HEK293 (cell line): ENCODE measurements at regions not wholly inside any gene's neighbourhood (a gene's known extent, or its start where the extent isn't known, plus 50 kb on each side); places are given as distances from the start of the nearest gene placed in this dataset.

ENCODE experiments used
- CTCF ChIP-seq: fragments of 450-650 bp; formaldehyde crosslinking; IDR thresholded peaks from 2 replicates; pipeline ENCODE4 v1.5.1; 2016; ENCODE audit warnings: missing biosample characterization, missing genetic modification characterization
- GLI4 ChIP-seq: fragments of 450-650 bp; formaldehyde crosslinking; IDR thresholded peaks from 2 replicates; pipeline ENCODE4 v1.5.1; 2016; ENCODE audit warnings: missing biosample characterization, missing genetic modification characterization
- ZNF274 ChIP-seq, 2 experiments: fragments of 200-500 bp in 1 of 2; fragments of 450-650 bp in 1 of 2; sonication (Bioruptor generic) in 1 of 2; formaldehyde crosslinking in 1 of 2; IDR thresholded peaks; 2 replicates each; pipeline versions ENCODE4 v1.5.1 to v1.6.1; 2014 to 2016; ENCODE audit warnings: borderline replicate concordance in 1 of 2, inconsistent platforms in 1 of 2, low read length in 1 of 2, missing biosample characterization in 1 of 2, missing genetic modification characterization in 1 of 2
- ZNF555 ChIP-seq: fragments of 450-650 bp; formaldehyde crosslinking; conservative IDR thresholded peaks from 2 replicates; pipeline ENCODE4 v1.5.1; 2017; ENCODE audit warnings: missing biosample characterization, mild to moderate bottlenecking, missing genetic modification characterization, inconsistent platforms
- ZNF580 ChIP-seq: fragments of 450-650 bp; formaldehyde crosslinking; IDR thresholded peaks from 2 replicates; pipeline ENCODE4 v1.5.1; 2016; ENCODE audit warnings: missing biosample characterization, missing genetic modification characterization
- ZNF645 ChIP-seq: fragments of 450-650 bp; formaldehyde crosslinking; IDR thresholded peaks from 2 replicates; pipeline ENCODE4; 2016; ENCODE audit warnings: missing biosample characterization, missing genetic modification characterization
- ZNF707 ChIP-seq: fragments of 450-650 bp; formaldehyde crosslinking; IDR thresholded peaks from 2 replicates; pipeline ENCODE4 v1.5.1; 2016; ENCODE audit warnings: missing biosample characterization, missing genetic modification characterization
- ZNF785 ChIP-seq: fragments of 450-650 bp; formaldehyde crosslinking; IDR thresholded peaks from 2 replicates; pipeline ENCODE4 v1.5.1; 2016; ENCODE audit warnings: missing biosample characterization, missing genetic modification characterization
- TF ChIP-seq, protein P1 (sequence below): fragments of 450-650 bp; formaldehyde crosslinking; IDR thresholded peaks from 2 replicates; pipeline ENCODE4 v1.5.1; 2016; ENCODE audit warnings: missing biosample characterization, missing genetic modification characterization

GRCh38 chr4:26001816-26002215, 87.8 kb downstream of the SMIM20 start:
- TF ChIP-seq CTCF (tag by site-specific recombination) (no peak), ZNF580 (no peak), ZNF707 (no peak), ZNF274 (IDR thresholded peaks at IDR 0.05; ENCODE audit: low read length) (no peak), ZNF274 (tag by site-specific recombination; IDR thresholded peaks at IDR 0.05; ENCODE audit: borderline replicate concordance) (no peak), ZNF555 (tag by site-specific recombination) (no peak), ZNF785 (tag by site-specific recombination) (no peak), ZNF645 (tag by site-specific recombination) (no peak), GLI4 (no peak)
- TF ChIP-seq, protein P1, sequence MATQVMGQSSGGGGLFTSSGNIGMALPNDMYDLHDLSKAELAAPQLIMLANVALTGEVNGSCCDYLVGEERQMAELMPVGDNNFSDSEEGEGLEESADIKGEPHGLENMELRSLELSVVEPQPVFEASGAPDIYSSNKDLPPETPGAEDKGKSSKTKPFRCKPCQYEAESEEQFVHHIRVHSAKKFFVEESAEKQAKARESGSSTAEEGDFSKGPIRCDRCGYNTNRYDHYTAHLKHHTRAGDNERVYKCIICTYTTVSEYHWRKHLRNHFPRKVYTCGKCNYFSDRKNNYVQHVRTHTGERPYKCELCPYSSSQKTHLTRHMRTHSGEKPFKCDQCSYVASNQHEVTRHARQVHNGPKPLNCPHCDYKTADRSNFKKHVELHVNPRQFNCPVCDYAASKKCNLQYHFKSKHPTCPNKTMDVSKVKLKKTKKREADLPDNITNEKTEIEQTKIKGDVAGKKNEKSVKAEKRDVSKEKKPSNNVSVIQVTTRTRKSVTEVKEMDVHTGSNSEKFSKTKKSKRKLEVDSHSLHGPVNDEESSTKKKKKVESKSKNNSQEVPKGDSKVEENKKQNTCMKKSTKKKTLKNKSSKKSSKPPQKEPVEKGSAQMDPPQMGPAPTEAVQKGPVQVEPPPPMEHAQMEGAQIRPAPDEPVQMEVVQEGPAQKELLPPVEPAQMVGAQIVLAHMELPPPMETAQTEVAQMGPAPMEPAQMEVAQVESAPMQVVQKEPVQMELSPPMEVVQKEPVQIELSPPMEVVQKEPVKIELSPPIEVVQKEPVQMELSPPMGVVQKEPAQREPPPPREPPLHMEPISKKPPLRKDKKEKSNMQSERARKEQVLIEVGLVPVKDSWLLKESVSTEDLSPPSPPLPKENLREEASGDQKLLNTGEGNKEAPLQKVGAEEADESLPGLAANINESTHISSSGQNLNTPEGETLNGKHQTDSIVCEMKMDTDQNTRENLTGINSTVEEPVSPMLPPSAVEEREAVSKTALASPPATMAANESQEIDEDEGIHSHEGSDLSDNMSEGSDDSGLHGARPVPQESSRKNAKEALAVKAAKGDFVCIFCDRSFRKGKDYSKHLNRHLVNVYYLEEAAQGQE (tag by site-specific recombination): no peak
